LNCaP clone FGC (cell line): ENCODE measurements at regions not wholly inside any gene's neighbourhood (a gene's known extent, or its start where the extent isn't known, plus 50 kb on each side); places are given as distances from the start of the nearest gene placed in this dataset.

Experiments used
- DNase-seq: peaks from one replicate; pipeline ENCODE4 v3.0.0-alpha.2; 2011; ENCODE audit warnings: low read depth
- H3K4me3 ChIP-seq: 2 replicates; pipeline ENCODE4 v1.5.1; 2011; ENCODE audit warnings: mild to moderate bottlenecking, low read depth, low read length, control low read depth
- TF ChIP-seq, protein P1 (sequence below): IDR thresholded peaks from 2 replicates; pipeline ENCODE4 v1.5.1; 2012; ENCODE audit warnings: mild to moderate bottlenecking; ENCODE audit not compliant: control insufficient read depth, insufficient read depth; ENCODE audit errors: extremely low read depth

DNA sequence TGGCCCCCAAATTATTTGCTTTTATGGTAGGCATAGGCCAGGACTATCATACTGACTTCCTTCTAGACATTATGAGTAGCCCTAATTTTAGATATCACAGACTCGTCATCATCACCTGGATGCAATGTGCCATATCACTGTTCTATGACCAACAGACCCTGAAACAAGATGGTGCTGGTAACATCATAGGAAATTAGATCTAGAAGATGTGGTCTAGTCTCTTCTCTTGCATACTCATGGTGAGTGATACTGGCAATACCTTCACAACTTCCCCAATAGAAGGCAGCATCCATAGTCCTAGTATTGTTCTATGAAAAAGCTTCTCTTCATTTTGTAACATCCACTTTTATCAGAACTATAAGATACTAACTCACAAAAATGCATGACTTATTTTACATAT is 116.3 kb upstream of the ITGA4 start:
- no peak overlapping the region for H3K4me3 ChIP-seq
- DNase-seq: no peak
- TF ChIP-seq, protein P1, sequence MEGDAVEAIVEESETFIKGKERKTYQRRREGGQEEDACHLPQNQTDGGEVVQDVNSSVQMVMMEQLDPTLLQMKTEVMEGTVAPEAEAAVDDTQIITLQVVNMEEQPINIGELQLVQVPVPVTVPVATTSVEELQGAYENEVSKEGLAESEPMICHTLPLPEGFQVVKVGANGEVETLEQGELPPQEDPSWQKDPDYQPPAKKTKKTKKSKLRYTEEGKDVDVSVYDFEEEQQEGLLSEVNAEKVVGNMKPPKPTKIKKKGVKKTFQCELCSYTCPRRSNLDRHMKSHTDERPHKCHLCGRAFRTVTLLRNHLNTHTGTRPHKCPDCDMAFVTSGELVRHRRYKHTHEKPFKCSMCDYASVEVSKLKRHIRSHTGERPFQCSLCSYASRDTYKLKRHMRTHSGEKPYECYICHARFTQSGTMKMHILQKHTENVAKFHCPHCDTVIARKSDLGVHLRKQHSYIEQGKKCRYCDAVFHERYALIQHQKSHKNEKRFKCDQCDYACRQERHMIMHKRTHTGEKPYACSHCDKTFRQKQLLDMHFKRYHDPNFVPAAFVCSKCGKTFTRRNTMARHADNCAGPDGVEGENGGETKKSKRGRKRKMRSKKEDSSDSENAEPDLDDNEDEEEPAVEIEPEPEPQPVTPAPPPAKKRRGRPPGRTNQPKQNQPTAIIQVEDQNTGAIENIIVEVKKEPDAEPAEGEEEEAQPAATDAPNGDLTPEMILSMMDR: no peak

DNA sequence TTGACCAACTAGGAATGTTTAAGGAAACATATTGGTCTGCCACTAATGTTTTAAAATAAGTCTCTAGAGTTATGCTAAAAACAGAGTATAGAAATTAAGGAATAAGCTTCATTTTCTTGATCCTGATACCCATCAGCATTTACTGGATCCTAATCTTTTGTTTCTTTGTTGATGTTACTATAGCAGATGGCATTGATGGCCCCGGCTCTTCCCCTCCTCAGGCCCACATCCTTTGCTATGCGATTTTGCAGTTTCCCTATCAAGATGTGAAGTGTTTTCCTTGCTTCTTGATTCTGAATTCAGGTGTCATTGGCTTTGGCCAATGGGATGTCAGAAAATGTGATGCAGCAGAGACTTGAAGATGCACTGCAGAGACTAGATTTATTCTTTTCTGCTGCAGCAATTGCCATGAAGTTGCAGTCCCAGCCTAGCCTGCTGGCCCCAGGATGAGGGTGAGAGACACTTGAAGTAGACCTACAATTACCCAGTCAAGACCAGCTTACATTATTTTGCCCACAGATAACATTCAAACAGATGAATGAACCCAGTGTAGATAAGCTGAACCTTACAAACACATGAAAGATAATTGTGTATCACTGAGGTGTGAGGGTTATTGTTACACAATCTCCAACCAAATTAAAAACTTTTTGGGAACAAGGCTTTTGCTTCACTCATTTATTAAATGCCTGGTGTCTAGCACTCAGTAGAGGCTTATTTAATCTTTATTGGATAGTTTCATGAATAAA is 115.2 kb upstream of the ITGA4 start:
- no peak overlapping the region for H3K4me3 ChIP-seq
- DNase-seq: no peak
- TF ChIP-seq, protein P1: no peak

DNA sequence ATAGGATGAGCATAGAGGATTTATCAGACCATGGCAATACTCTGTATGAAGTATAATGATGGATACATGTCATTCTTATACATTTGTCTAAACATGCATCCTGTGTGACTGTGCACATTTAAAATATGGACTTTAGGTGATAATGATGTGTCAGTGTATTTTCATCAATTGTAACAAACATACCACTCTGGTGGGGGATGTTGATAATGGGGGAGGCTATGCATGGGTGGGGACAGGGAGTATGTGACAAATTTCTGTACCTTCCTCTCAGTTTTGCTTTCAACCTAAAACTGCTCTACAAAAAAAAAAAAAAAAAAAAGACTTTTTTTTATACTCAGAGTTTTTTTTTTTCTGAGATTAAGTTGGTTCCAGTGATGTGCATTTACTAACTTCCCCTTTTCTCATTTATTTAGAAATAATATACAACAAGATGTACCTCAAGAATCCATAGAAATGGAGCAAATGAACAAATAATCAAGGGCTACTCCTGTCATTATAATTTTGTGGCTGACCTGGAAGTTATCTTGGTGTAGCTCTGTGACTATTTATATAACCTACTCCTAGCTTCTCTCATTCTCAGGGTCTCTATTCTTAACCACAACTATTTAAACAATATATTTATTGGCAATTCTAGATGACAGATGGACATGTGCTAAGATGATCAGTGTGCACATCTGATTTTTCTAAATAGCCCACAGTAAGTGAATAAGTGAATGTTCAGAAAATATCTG is 108.9 kb upstream of the ITGA4 start:
- DNase-seq: no peak
- TF ChIP-seq, protein P1: no peak
- H3K4me3 ChIP-seq: no peak overlapping the region

DNA sequence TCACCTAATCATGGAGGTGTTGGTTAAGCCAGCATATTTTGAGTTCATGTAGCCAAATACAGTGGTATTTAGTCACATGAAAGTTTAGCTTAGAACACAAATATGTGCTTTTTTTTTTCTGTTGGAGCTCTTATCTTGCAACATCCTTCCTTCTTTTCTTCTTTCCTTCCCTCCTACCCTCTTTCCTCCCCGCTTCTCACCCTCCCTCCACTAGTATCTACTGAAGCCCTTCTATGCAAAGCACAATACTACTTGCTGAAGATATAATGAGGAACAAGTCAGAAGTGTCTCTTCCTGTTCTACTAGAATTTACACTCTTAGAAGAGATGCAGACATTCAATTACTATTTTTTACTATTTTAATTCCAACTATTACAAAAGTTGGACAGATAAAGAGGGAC is 105.0 kb upstream of the ITGA4 start:
- H3K4me3 ChIP-seq: no peak overlapping the region
- no peak for DNase-seq
- TF ChIP-seq, protein P1: no peak

DNA sequence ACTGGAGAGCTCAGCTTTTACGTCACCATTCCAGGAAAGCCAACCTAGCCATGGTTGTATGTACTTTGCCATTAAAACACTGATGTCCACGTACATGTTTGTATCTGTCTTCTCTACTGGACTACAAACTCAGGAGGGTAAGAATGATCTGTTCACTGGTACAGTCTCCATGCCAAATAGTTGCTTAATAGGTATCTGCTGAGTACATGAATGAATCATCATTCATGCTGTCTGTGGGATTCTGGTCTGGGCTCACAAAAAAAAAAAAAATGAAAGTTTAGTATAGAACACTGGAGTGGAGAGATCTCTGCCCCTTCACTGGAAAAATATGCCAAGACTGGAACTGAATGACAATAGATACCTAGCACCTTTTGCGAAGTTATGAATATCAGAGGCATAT is 102.6 kb upstream of the ITGA4 start:
- no peak for DNase-seq
- TF ChIP-seq, protein P1: no peak

DNA sequence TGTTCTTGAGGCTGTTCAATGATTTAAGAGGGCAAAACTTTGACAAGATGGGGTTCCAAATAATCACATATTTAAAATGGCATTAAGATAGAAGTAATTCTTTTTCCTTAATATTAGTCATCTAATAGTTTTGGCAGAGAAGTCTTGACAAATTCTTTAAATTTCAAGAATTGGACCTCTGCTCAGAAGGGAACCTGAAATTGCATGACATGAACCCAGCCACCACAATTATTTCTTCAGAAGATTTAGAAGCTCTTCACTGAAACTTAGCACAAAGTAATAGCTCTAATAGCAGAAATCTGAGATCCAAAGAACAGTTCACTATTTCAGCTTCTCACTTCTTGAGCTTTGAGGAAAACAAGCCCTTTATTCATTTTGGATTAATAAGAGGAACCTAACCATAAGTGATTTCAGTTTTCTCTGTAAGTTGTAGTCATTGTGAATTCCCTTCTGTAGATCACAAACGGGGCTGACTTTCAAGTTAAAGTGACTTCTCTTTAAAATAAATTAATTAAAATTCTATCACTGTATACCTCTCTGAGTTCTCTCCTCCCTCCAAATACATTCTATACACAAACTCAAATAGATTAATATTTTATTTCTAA is 100.6 kb upstream of the ITGA4 start:
- no peak for DNase-seq
- TF ChIP-seq, protein P1: no peak
- no peak overlapping the region for H3K4me3 ChIP-seq

More for the DNA sequence above, 102.6 kb upstream of the ITGA4 start:
- H3K4me3 ChIP-seq: no peak overlapping the region
